ENCODE measurements at regions not wholly inside any gene's neighbourhood (a gene's known extent, or its start where the extent isn't known, plus 50 kb on each side); places are given as distances from the start of the nearest gene placed in this dataset.

DNA sequence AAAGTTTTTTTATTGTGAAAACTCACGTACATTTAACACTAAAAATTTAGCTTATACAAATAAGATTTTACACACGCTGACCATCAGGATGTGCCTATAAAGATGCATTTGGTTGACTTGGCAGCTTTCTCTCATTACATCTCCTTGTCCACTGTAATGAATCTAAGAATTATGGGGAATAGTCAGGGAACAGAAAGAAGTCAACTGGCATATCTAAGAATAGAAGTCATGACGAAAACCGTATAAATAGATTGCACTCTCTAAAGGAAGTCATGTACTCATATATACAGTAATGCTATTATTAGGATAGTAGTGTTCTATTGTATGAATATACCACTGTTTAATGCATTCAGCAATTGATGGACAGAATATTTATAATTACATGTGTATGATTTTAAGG is 575.8 kb upstream of the B3GALT2 start:
- Histone ChIP-seq H3K36me3 (ENCODE audit: control insufficient read depth, insufficient read depth, low read length) (no peaks in the 10 kb centered on the region), H3K27ac (ENCODE audit: low read depth, low read length) (no peak overlapping the region), H3K9ac (ENCODE audit: extremely low read depth, low read length, poor library complexity, severe bottlenecking) (no peak overlapping the region), H3K4me1 (ENCODE audit: control insufficient read depth, insufficient read depth, low read length) (no peaks in the 10 kb centered on the region), H3K9me3 (ENCODE audit: control insufficient read depth, low read length) (no peaks in the 10 kb centered on the region), H3K4me3 (ENCODE audit: low read length) (no peak overlapping the region), H3K27me3 (ENCODE audit: control insufficient read depth, insufficient read depth, low read length, poor library complexity, severe bottlenecking) (no peaks in the 10 kb centered on the region)
- TF ChIP-seq, protein P1, sequence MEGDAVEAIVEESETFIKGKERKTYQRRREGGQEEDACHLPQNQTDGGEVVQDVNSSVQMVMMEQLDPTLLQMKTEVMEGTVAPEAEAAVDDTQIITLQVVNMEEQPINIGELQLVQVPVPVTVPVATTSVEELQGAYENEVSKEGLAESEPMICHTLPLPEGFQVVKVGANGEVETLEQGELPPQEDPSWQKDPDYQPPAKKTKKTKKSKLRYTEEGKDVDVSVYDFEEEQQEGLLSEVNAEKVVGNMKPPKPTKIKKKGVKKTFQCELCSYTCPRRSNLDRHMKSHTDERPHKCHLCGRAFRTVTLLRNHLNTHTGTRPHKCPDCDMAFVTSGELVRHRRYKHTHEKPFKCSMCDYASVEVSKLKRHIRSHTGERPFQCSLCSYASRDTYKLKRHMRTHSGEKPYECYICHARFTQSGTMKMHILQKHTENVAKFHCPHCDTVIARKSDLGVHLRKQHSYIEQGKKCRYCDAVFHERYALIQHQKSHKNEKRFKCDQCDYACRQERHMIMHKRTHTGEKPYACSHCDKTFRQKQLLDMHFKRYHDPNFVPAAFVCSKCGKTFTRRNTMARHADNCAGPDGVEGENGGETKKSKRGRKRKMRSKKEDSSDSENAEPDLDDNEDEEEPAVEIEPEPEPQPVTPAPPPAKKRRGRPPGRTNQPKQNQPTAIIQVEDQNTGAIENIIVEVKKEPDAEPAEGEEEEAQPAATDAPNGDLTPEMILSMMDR (conservative IDR thresholded peaks at IDR 0.05) = no peak
- H3K27me3 Mint-ChIP-seq (ENCODE audit: insufficient read depth) = no peaks in the 10 kb centered on the region
- no peaks in the 10 kb centered on the region for H3K4me1 Mint-ChIP-seq
- no peaks in the 10 kb centered on the region for H3K36me3 Mint-ChIP-seq (ENCODE audit: low read depth)
- H3K27ac Mint-ChIP-seq = no peak overlapping the region
- whole genome bisulfite sequencing, 2 experiments (ENCODE audit: insufficient coverage in 1 of 2, insufficient read length in 1 of 2) = 93 to 100% methylated on average over 1 to 4 of the region's 4 CpGs
- H3K9me3 Mint-ChIP-seq = no peaks in the 10 kb centered on the region
- DNase-seq = no peak
- no peak overlapping the region for H3K4me3 Mint-ChIP-seq

DNA sequence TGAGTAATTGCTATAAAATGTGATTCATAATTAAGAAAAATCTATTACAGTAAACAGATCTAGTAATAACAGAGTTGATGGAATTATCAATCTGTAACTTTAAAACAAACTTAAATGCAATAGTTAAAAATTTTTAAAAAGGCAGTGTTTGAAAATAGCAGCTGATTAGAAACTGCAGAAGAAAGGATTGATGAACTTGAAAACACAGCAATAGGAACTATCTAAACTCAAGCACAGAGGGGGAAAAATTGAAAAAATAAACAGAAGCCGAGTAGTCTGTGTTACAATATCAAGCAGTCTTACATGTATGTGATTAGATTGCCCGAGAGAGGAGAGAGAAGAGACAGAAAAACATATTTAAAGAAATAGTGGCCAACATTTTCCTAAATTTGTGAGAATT is 569.0 kb upstream of the B3GALT2 start:
- H3K9ac ChIP-seq (ENCODE audit: extremely low read depth, low read length, poor library complexity, severe bottlenecking) = no peak overlapping the region
- no peak for DNase-seq
- no peaks in the 10 kb centered on the region for H3K36me3 Mint-ChIP-seq (ENCODE audit: low read depth)
- peaks cover 7% of the 10 kb centered on the region for H3K9me3 ChIP-seq (ENCODE audit: control insufficient read depth, low read length)
- H3K4me1 Mint-ChIP-seq = peaks cover 2% of the 10 kb centered on the region
- no peak overlapping the region for H3K4me3 ChIP-seq (ENCODE audit: low read length)
- H3K27ac Mint-ChIP-seq = no peak overlapping the region
- no peaks in the 10 kb centered on the region for H3K27me3 Mint-ChIP-seq (ENCODE audit: insufficient read depth)
- no peaks in the 10 kb centered on the region for H3K27me3 ChIP-seq (ENCODE audit: control insufficient read depth, insufficient read depth, low read length, poor library complexity, severe bottlenecking)
- no peak overlapping the region for H3K4me3 Mint-ChIP-seq
- H3K9me3 Mint-ChIP-seq = peaks cover 7% of the 10 kb centered on the region
- TF ChIP-seq, protein P1 (conservative IDR thresholded peaks at IDR 0.05) = no peak
- no peaks in the 10 kb centered on the region for H3K36me3 ChIP-seq (ENCODE audit: control insufficient read depth, insufficient read depth, low read length)
- no peak overlapping the region for H3K27ac ChIP-seq (ENCODE audit: low read depth, low read length)
- no peaks in the 10 kb centered on the region for H3K4me1 ChIP-seq (ENCODE audit: control insufficient read depth, insufficient read depth, low read length)
- 67 to 85% methylated on average over 1 to 2 of the region's 2 CpGs for WGBS, 2 experiments (ENCODE audit: insufficient coverage in 1 of 2, insufficient read length in 1 of 2)

DNA sequence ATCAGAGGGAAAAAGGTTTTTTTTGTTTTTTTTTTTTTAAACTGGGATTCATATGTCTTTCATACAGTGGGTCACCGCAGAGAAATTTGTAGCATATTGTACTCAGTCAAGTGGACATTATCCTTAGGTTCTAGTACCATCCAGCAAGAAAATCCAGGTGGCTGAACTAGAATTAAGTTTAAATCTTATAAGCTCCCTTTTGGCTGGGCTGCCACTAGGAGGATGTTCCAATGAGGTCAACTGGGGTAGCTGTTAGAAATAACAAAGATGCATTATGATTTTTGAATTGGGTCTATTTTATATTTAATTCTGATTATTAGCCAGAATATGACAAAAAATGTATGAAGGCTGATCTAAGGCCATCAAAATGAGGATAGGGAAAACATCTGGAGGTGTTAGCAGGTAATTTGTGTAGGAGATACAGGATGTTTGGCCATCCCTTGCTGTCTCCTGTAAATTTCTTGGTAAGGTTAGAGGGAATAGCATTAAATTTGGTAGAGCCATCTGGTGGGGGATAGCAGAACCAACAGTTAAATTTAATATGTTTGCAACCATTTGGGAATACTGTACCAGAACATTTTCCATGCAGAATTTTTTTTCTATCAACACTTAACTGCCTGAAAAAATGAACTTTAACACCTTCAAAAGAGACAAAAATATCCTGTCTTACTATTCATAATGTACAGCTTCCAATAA is 568.5 kb upstream of the B3GALT2 start:
- Histone ChIP-seq H3K27ac (ENCODE audit: low read depth, low read length) (no peak overlapping the region), H3K9ac (ENCODE audit: extremely low read depth, low read length, poor library complexity, severe bottlenecking) (no peak overlapping the region), H3K4me3 (ENCODE audit: low read length) (no peak overlapping the region), H3K27me3 (ENCODE audit: control insufficient read depth, insufficient read depth, low read length, poor library complexity, severe bottlenecking) (no peaks in the 10 kb centered on the region), H3K36me3 (ENCODE audit: control insufficient read depth, insufficient read depth, low read length) (no peaks in the 10 kb centered on the region), H3K9me3 (ENCODE audit: control insufficient read depth, low read length) (peaks cover 7% of the 10 kb centered on the region), H3K4me1 (ENCODE audit: control insufficient read depth, insufficient read depth, low read length) (no peaks in the 10 kb centered on the region)
- H3K36me3 Mint-ChIP-seq (ENCODE audit: low read depth) = no peaks in the 10 kb centered on the region
- no peaks in the 10 kb centered on the region for H3K27me3 Mint-ChIP-seq (ENCODE audit: insufficient read depth)
- peaks cover 7% of the 10 kb centered on the region for H3K9me3 Mint-ChIP-seq
- DNase-seq = no peak
- TF ChIP-seq, protein P1 (conservative IDR thresholded peaks at IDR 0.05) = peak; percentile 67
- WGBS, 2 experiments (ENCODE audit: insufficient coverage in 1 of 2, insufficient read length in 1 of 2) = 88% methylated on average over 1 of the region's 1 CpG; no CpG with 5 or more reads in 1 of the 2 experiments
- peaks cover 2% of the 10 kb centered on the region for H3K4me1 Mint-ChIP-seq
- no peak overlapping the region for H3K4me3 Mint-ChIP-seq
- no peak overlapping the region for H3K27ac Mint-ChIP-seq
